ENCODE measurements at regions not wholly inside any gene's neighbourhood (a gene's known extent, or its start where the extent isn't known, plus 50 kb on each side); places are given as distances from the start of the nearest gene placed in this dataset.

- Histone ChIP-seq H3K27me3 (ENCODE audit: control insufficient read depth, extremely low read depth, insufficient read depth, low read length) (no peaks in the 10 kb centered on the region), H3K27ac (ENCODE audit: control insufficient read depth, insufficient read depth, low read length) (no peak overlapping the region), H3K4me3 (ENCODE audit: control insufficient read depth in 2 of 3, extremely low read depth in 1 of 3, insufficient read depth in 2 of 3, low read depth in 1 of 3, low read length in 3 of 3) (no peak overlapping the region), H3K9me1 (ENCODE audit: control insufficient read depth, extremely low read depth, insufficient read depth, low read length) (no peaks in the 10 kb centered on the region), H3K79me2 (ENCODE audit: control insufficient read depth, insufficient read depth, low read length) (no peaks in the 10 kb centered on the region), H4K20me1 (ENCODE audit: control insufficient read depth, extremely low read depth, insufficient read depth, low read length) (no peaks in the 10 kb centered on the region), H3K4me2 (ENCODE audit: control insufficient read depth, extremely low read depth, insufficient read depth, low read depth, low read length) (no peak overlapping the region), H3K36me3 (ENCODE audit: control insufficient read depth in 2 of 2, extremely low read depth in 1 of 2, insufficient read depth in 2 of 2, low read length in 2 of 2) (no peaks in the 10 kb centered on the region), H3K9me3 (ENCODE audit: control insufficient read depth, low read depth, low read length) (no peaks in the 10 kb centered on the region), H3K9ac (ENCODE audit: control insufficient read depth, extremely low read depth, insufficient read depth, low read length) (no peak overlapping the region), H2AFZ (ENCODE audit: control insufficient read depth, low read length) (no peak overlapping the region), H3K4me1 (ENCODE audit: control insufficient read depth, extremely low read depth, insufficient read depth, low read length) (no peaks in the 10 kb centered on the region)
- DNase-seq (ENCODE audit: low read depth, low spot score) (no peak), FAIRE-seq (no peak)
- dilution Hi-C loops (cut with MboI; ENCODE audit: extremely low pct_ligation_motif_present, low sequenced_read_pairs), result no loop called here
- TF ChIP-seq CTCF (optimal IDR thresholded peaks at IDR 0.05 in 1 of 3, IDR thresholded peaks at IDR 0.05 in 1 of 3, conservative IDR thresholded peaks at IDR 0.05 in 1 of 3; ENCODE audit: extremely low read depth in 1 of 3, insufficient read depth in 2 of 3, low read length in 3 of 3) (no peak), EZH2 (IDR thresholded peaks at IDR 0.05; ENCODE audit: low read length) (no peak)
Measured at GRCh38 chr14:22194664-22195063, 394.4 kb downstream of the DAD1 start.

GRCh38 chr14:22190411-22191191, 398.4 kb downstream of the DAD1 start:
- Histone ChIP-seq H3K4me3 (ENCODE audit: control insufficient read depth in 2 of 3, extremely low read depth in 1 of 3, insufficient read depth in 2 of 3, low read depth in 1 of 3, low read length in 3 of 3) (no peak overlapping the region), H3K4me1 (ENCODE audit: control insufficient read depth, extremely low read depth, insufficient read depth, low read length) (no peaks in the 10 kb centered on the region), H3K9ac (ENCODE audit: control insufficient read depth, extremely low read depth, insufficient read depth, low read length) (no peak overlapping the region), H3K27me3 (ENCODE audit: control insufficient read depth, extremely low read depth, insufficient read depth, low read length) (no peaks in the 10 kb centered on the region), H3K9me1 (ENCODE audit: control insufficient read depth, extremely low read depth, insufficient read depth, low read length) (no peaks in the 10 kb centered on the region), H3K36me3 (ENCODE audit: control insufficient read depth in 2 of 2, extremely low read depth in 1 of 2, insufficient read depth in 2 of 2, low read length in 2 of 2) (no peaks in the 10 kb centered on the region), H3K27ac (ENCODE audit: control insufficient read depth, insufficient read depth, low read length) (no peak overlapping the region), H4K20me1 (ENCODE audit: control insufficient read depth, extremely low read depth, insufficient read depth, low read length) (no peaks in the 10 kb centered on the region), H3K79me2 (ENCODE audit: control insufficient read depth, insufficient read depth, low read length) (no peaks in the 10 kb centered on the region), H3K9me3 (ENCODE audit: control insufficient read depth, low read depth, low read length) (no peaks in the 10 kb centered on the region), H2AFZ (ENCODE audit: control insufficient read depth, low read length) (no peak overlapping the region), H3K4me2 (ENCODE audit: control insufficient read depth, extremely low read depth, insufficient read depth, low read depth, low read length) (no peak overlapping the region)
- DNase-seq (ENCODE audit: low read depth, low spot score), result no peak
- dilution Hi-C loops (cut with MboI; ENCODE audit: extremely low pct_ligation_motif_present, low sequenced_read_pairs), result no loop called here
- TF ChIP-seq CTCF (optimal IDR thresholded peaks at IDR 0.05 in 1 of 3, IDR thresholded peaks at IDR 0.05 in 1 of 3, conservative IDR thresholded peaks at IDR 0.05 in 1 of 3; ENCODE audit: extremely low read depth in 1 of 3, insufficient read depth in 2 of 3, low read length in 3 of 3) (no peak), EZH2 (IDR thresholded peaks at IDR 0.05; ENCODE audit: low read length) (no peak)
- no peak for FAIRE-seq
